GM21526 (cell line): ENCODE measurements at regions not wholly inside any gene's neighbourhood (a gene's known extent, or its start where the extent isn't known, plus 50 kb on each side); places are given as distances from the start of the nearest gene placed in this dataset.

ENCODE experiments used
- ATAC-seq: cut with Tn5 transposase; IDR thresholded peaks from one replicate; pipeline ENCODE4 v1.9.1; 2021; ENCODE audit warnings: moderate library complexity; ENCODE audit not compliant: unreplicated experiment, low FRiP score

GRCh38 chr18:30385684-30386083 lies 656.9 kb downstream of the DSC3 start:
- no peak for ATAC-seq

- ATAC-seq, result no peak
These were observed 660.7 kb downstream of the DSC3 start for GRCh38 chr18:30381826-30382225.

- no peak for ATAC-seq
These were observed 664.4 kb downstream of the DSC3 start for GRCh38 chr18:30378097-30378496.

- no peak for ATAC-seq
These were observed 666.0 kb downstream of the DSC3 start for GRCh38 chr18:30376515-30376914.

- ATAC-seq, result no peak
These were observed 680.5 kb downstream of the DSC3 start for GRCh38 chr18:30361864-30362540.

- ATAC-seq, result no peak
These were observed 683.0 kb downstream of the DSC3 start for GRCh38 chr18:30359521-30359920.

GRCh38 chr18:30358555-30358954 lies 684.0 kb downstream of the DSC3 start:
- no peak for ATAC-seq

- ATAC-seq, result no peak
These were observed 689.9 kb downstream of the DSC3 start for GRCh38 chr18:30352551-30353168.

- no peak for ATAC-seq
These were observed 692.3 kb downstream of the DSC3 start for GRCh38 chr18:30350263-30350662.

GRCh38 chr18:30343090-30343489 lies 699.5 kb downstream of the DSC3 start:
- no peak for ATAC-seq

- ATAC-seq, result no peak
These were observed 699.9 kb downstream of the DSC3 start for GRCh38 chr18:30342675-30343074.

- no peak for ATAC-seq
These were observed 707.8 kb downstream of the DSC3 start for GRCh38 chr18:30334781-30335180.

GRCh38 chr18:30333310-30333709 lies 709.2 kb downstream of the DSC3 start:
- no peak for ATAC-seq

- ATAC-seq, result no peak
These were observed 713.7 kb downstream of the DSC3 start for GRCh38 chr18:30328839-30329238.

GRCh38 chr18:30302181-30302580 lies 740.4 kb downstream of the DSC3 start:
- no peak for ATAC-seq

GRCh38 chr18:30298769-30299168 lies 743.8 kb downstream of the DSC3 start:
- no peak for ATAC-seq

GRCh38 chr18:30288662-30289414 lies 753.7 kb downstream of the DSC3 start:
- ATAC-seq, result no peak

GRCh38 chr18:30280861-30281470 lies 761.6 kb downstream of the DSC3 start:
- no peak for ATAC-seq

GRCh38 chr18:30280186-30280585 lies 762.4 kb downstream of the DSC3 start:
- ATAC-seq, result no peak

- ATAC-seq, result no peak
These were observed 764.9 kb downstream of the DSC3 start for GRCh38 chr18:30277676-30278075.

GRCh38 chr18:30271716-30272115 lies 770.8 kb downstream of the DSC3 start:
- ATAC-seq, result no peak
